Fibroblast of lung (primary cell): ENCODE measurements at regions not wholly inside any gene's neighbourhood (a gene's known extent, or its start where the extent isn't known, plus 50 kb on each side); places are given as distances from the start of the nearest gene placed in this dataset.

Source experiments
- DNase-seq, 2 donors: peaks; one replicate each; pipeline versions ENCODE4 v3.0.0 to v3.0.0-alpha.2; 2010; ENCODE audit warnings: low read depth in 2 of 2
- H2AFZ ChIP-seq: 2 replicates; pipeline ENCODE4 v1.5.1; 2012; ENCODE audit warnings: low read length, control low read depth, inconsistent platforms
- H3K27ac ChIP-seq: 2 replicates; pipeline ENCODE4 v1.5.1; 2011; ENCODE audit warnings: low read length, control low read depth; ENCODE audit not compliant: insufficient read depth
- H3K27me3 ChIP-seq: 2 replicates; pipeline ENCODE4 v1.5.1; 2011; ENCODE audit warnings: mild to moderate bottlenecking, low read length; ENCODE audit not compliant: control insufficient read depth, insufficient read depth
- H3K36me3 ChIP-seq: 2 replicates; pipeline ENCODE4 v1.5.1; 2011; ENCODE audit warnings: low read length; ENCODE audit not compliant: control insufficient read depth, insufficient read depth
- H3K4me1 ChIP-seq: 2 replicates; pipeline ENCODE4 v1.5.1; 2011; ENCODE audit warnings: low read length; ENCODE audit not compliant: control insufficient read depth, insufficient read depth; ENCODE audit errors: extremely low read depth
- H3K4me2 ChIP-seq: 2 replicates; pipeline ENCODE4 v1.5.1; 2011; ENCODE audit warnings: low read length, control low read depth; ENCODE audit not compliant: insufficient read depth; ENCODE audit errors: extremely low read depth
- H3K4me3 ChIP-seq, 4 experiments: fragments of 200-600 bp in 1 of 4; sonication (generic) in 1 of 4; replicated peaks in 1 of 4; 2 replicates each; pipeline ENCODE4 v1.5.1; 2011 to 2016; ENCODE audit warnings: low read length in 4 of 4, low read depth in 3 of 4, mild to moderate bottlenecking in 3 of 4, control low read depth in 2 of 4, inconsistent platforms in 1 of 4, mixed read lengths in 1 of 4; ENCODE audit not compliant: insufficient read depth in 1 of 4; ENCODE audit errors: control extremely low read depth in 1 of 4
- H3K79me2 ChIP-seq: 2 replicates; pipeline ENCODE4 v1.5.1; 2012; ENCODE audit warnings: mild to moderate bottlenecking, low read length, inconsistent platforms; ENCODE audit not compliant: control insufficient read depth, insufficient read depth
- H3K9ac ChIP-seq: 2 replicates; pipeline ENCODE4 v1.5.1; 2011; ENCODE audit warnings: mild to moderate bottlenecking, low read length, control low read depth; ENCODE audit not compliant: insufficient read depth
- H3K9me3 ChIP-seq: 2 replicates; pipeline ENCODE4 v1.5.1; 2012; ENCODE audit warnings: low read depth, low read length; ENCODE audit not compliant: control insufficient read depth, insufficient read depth
- H4K20me1 ChIP-seq: 2 replicates; pipeline ENCODE4 v1.5.1; 2011; ENCODE audit warnings: low read length; ENCODE audit not compliant: control insufficient read depth, insufficient read depth; ENCODE audit errors: extremely low read depth
- EZH2 ChIP-seq: IDR thresholded peaks from 2 replicates; pipeline ENCODE4 v1.5.1; 2012; ENCODE audit warnings: low read length, control low read depth, mild to moderate bottlenecking; ENCODE audit errors: missing control alignments
- TF ChIP-seq, protein P1 (sequence below), 2 donors: IDR thresholded peaks in 1 of 2; conservative IDR thresholded peaks in 1 of 2; 1 replicate in 1 of 2; 2 replicates in 1 of 2; pipeline ENCODE4 v1.5.1; 2011 to 2012; ENCODE audit warnings: low read length in 2 of 2, control low read depth in 1 of 2, inconsistent platforms in 1 of 2, low read depth in 1 of 2, mild to moderate bottlenecking in 1 of 2

DNA sequence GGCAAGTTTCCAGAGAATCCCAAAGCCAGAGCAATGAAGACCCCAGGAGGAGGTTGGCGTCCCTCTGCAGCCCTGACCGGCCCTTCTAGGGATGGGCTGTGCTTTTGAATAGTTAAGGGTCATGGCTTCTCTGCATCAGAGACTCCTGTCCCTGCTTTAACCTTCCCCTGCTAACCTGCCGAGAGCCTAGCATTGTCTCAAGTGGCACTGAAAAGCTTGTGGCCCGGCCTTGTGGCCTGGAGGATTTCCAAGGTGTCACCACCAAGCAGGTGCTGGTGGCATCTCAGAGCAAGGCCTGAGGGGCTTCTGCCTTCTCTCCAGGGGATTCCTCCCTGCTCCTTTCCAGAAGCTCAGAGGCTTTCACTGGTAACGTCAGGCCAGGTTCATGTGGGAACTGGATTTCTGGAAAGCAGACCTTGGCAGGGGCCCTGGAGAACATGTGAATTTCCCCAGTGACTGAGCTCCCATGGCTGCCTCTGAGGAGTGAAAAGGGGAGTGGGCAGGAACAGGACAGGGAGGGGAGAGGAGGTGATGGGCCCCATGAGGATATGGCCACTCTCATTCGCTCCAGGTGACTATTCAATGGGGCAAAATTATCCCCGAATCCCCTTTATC is 409.9 kb downstream of the PTPRU start:
- no peaks in the 10 kb centered on the region for H3K36me3 ChIP-seq
- no peak overlapping the region for H2AFZ ChIP-seq
- H3K27ac ChIP-seq = no peak overlapping the region
- H3K79me2 ChIP-seq = no peaks in the 10 kb centered on the region
- no peak for TF ChIP-seq EZH2
- TF ChIP-seq, protein P1, sequence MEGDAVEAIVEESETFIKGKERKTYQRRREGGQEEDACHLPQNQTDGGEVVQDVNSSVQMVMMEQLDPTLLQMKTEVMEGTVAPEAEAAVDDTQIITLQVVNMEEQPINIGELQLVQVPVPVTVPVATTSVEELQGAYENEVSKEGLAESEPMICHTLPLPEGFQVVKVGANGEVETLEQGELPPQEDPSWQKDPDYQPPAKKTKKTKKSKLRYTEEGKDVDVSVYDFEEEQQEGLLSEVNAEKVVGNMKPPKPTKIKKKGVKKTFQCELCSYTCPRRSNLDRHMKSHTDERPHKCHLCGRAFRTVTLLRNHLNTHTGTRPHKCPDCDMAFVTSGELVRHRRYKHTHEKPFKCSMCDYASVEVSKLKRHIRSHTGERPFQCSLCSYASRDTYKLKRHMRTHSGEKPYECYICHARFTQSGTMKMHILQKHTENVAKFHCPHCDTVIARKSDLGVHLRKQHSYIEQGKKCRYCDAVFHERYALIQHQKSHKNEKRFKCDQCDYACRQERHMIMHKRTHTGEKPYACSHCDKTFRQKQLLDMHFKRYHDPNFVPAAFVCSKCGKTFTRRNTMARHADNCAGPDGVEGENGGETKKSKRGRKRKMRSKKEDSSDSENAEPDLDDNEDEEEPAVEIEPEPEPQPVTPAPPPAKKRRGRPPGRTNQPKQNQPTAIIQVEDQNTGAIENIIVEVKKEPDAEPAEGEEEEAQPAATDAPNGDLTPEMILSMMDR (conservative IDR thresholded peaks at IDR 0.05 in 1 of 2, IDR thresholded peaks at IDR 0.05 in 1 of 2; ENCODE audit: low read depth in 1 of 2, low read length in 2 of 2) = no peak
- no peak for DNase-seq
- H3K9ac ChIP-seq = no peak overlapping the region
- H3K4me2 ChIP-seq = no peak overlapping the region
- H3K27me3 ChIP-seq = no peaks in the 10 kb centered on the region
- no peak overlapping the region for H3K4me3 ChIP-seq
- H4K20me1 ChIP-seq = no peaks in the 10 kb centered on the region
- no peaks in the 10 kb centered on the region for H3K4me1 ChIP-seq
- no peaks in the 10 kb centered on the region for H3K9me3 ChIP-seq

DNA sequence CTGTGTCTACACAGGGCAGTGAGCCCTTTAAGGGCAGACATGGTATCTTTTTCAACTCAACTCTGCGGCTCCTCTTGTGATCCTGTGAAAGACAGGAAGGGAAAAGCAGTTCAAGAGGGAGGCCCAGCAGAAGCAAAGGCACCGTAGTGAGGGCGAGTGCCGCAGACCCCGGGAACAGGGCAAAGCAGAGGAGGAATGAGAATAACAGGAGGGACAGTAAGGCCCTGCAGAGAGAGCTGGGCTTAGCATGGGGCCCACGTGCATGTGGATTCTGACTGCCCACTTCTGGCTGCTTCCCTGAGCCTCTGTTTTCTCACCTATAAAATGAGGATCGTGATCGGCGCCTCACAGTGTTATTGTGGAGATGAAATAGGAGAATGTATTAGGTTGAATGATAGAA is 409.3 kb downstream of the PTPRU start:
- H3K9ac ChIP-seq = no peak overlapping the region
- no peaks in the 10 kb centered on the region for H3K9me3 ChIP-seq
- H2AFZ ChIP-seq = no peak overlapping the region
- H3K27ac ChIP-seq = no peak overlapping the region
- H3K4me3 ChIP-seq = no peak overlapping the region
- DNase-seq = no peak
- H3K36me3 ChIP-seq = no peaks in the 10 kb centered on the region
- H4K20me1 ChIP-seq = no peaks in the 10 kb centered on the region
- no peaks in the 10 kb centered on the region for H3K4me1 ChIP-seq
- H3K27me3 ChIP-seq = no peaks in the 10 kb centered on the region
- TF ChIP-seq EZH2 = no peak
- TF ChIP-seq, protein P1 (conservative IDR thresholded peaks at IDR 0.05 in 1 of 2, IDR thresholded peaks at IDR 0.05 in 1 of 2; ENCODE audit: low read depth in 1 of 2, low read length in 2 of 2) = no peak
- H3K4me2 ChIP-seq = no peak overlapping the region
- H3K79me2 ChIP-seq = no peaks in the 10 kb centered on the region

DNA sequence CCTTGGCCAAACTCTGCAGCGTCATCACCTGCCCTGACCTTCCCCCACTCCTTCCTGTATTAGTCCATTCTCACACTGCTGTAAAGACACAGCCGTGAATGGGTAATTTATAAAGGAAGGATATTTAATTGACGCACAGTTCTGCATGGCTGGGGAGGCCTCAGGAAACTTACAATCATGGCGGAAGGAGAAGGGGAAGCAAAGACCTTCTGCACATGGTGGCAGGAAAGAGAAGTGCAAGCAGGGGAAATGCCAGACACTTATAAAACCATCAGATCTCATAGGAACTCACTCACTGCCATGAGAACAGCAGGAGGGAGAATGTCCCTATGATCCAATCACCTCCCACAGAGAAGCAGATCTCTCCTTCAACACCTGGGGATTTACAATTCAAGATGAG is 408.5 kb downstream of the PTPRU start:
- no peak overlapping the region for H3K4me3 ChIP-seq
- TF ChIP-seq EZH2 = no peak
- TF ChIP-seq, protein P1 (conservative IDR thresholded peaks at IDR 0.05 in 1 of 2, IDR thresholded peaks at IDR 0.05 in 1 of 2; ENCODE audit: low read depth in 1 of 2, low read length in 2 of 2) = no peak
- no peaks in the 10 kb centered on the region for H4K20me1 ChIP-seq
- DNase-seq = no peak
- H3K9me3 ChIP-seq = no peaks in the 10 kb centered on the region
- no peak overlapping the region for H3K27ac ChIP-seq
- H3K36me3 ChIP-seq = no peaks in the 10 kb centered on the region
- no peaks in the 10 kb centered on the region for H3K27me3 ChIP-seq
- H3K4me1 ChIP-seq = no peaks in the 10 kb centered on the region
- H3K9ac ChIP-seq = no peak overlapping the region
- no peaks in the 10 kb centered on the region for H3K79me2 ChIP-seq
- no peak overlapping the region for H2AFZ ChIP-seq
- H3K4me2 ChIP-seq = no peak overlapping the region
